SK-N-SH (cell line): ENCODE measurements at regions not wholly inside any gene's neighbourhood (a gene's known extent, or its start where the extent isn't known, plus 50 kb on each side); places are given as distances from the start of the nearest gene placed in this dataset.

Experiments used
- CTCF ChIA-PET: fragments of 300-600, 350-600 bp; formaldehyde crosslinking; extraction: SDS; loops from one replicate; lab custom pipeline; 2021; lab: Yijun Ruan, JAX
- POLR2A ChIA-PET: fragments of 350-600 bp; sonication (Branson Sonifier 250); formaldehyde crosslinking; extraction: SDS; loops from one replicate; lab custom pipeline; 2020; ENCODE audit warnings: antibody characterized with exemption, inconsistent platforms; lab: Yijun Ruan, JAX
- DNase-seq: peaks from one replicate; pipeline ENCODE4 v3.0.0; 2012
- H2AFZ ChIP-seq: fragments of 200-600 bp; sonication (generic); 2 replicates; pipeline ENCODE4 v1.8.1; 2016; ENCODE audit warnings: antibody characterized with exemption, mild to moderate bottlenecking, low read depth
- H3F3A ChIP-seq: fragments of 200-600 bp; sonication (generic); replicated peaks from 2 replicates; pipeline ENCODE3; 2016; ENCODE audit warnings: antibody characterized with exemption, mild to moderate bottlenecking; ENCODE audit not compliant: insufficient read depth
- H3K27ac ChIP-seq, 2 experiments: fragments of 200-500 bp in 1 of 2; fragments of 200-600 bp in 1 of 2; sonication (Bioruptor generic) in 1 of 2; sonication (generic), shearing (Covaris generic) in 1 of 2; 2 replicates each; pipeline versions ENCODE4 v1.5.1 to v1.6.1; 2014 to 2016; ENCODE audit warnings: low read depth in 2 of 2, inconsistent platforms in 1 of 2, low read length in 1 of 2, mild to moderate bottlenecking in 1 of 2, mixed read lengths in 1 of 2
- H3K27me3 ChIP-seq: fragments of 200-600 bp; sonication (generic), shearing (Covaris generic); 2 replicates; pipeline ENCODE4 v1.6.1; 2016; ENCODE audit warnings: mixed run types; ENCODE audit not compliant: insufficient read depth
- H3K36me3 ChIP-seq, 2 experiments: fragments of 200-500 bp in 1 of 2; fragments of 200-600 bp in 1 of 2; sonication (Bioruptor generic) in 1 of 2; sonication (generic) in 1 of 2; replicated peaks in 1 of 2; 2 replicates each; pipeline versions ENCODE3 to v1.5.1; 2014 to 2016; ENCODE audit warnings: low read length in 1 of 2, mild to moderate bottlenecking in 1 of 2; ENCODE audit not compliant: insufficient read depth in 2 of 2, control insufficient read depth in 1 of 2
- H3K4me1 ChIP-seq, 2 experiments: fragments of 200-500 bp in 1 of 2; fragments of 200-600 bp in 1 of 2; sonication (Bioruptor generic) in 1 of 2; sonication (generic), shearing (Covaris generic) in 1 of 2; 2 replicates each; pipeline versions ENCODE4 v1.5.1 to v1.6.1; 2014 to 2016; ENCODE audit warnings: low read depth in 1 of 2, low read length in 1 of 2, mixed run types in 1 of 2; ENCODE audit not compliant: insufficient read depth in 2 of 2, control insufficient read depth in 1 of 2
- H3K4me2 ChIP-seq: fragments of 200-600 bp; sonication (generic), shearing (Covaris generic); 2 replicates; pipeline ENCODE4 v1.6.1; 2017; ENCODE audit warnings: mixed run types
- H3K4me3 ChIP-seq, 2 experiments: fragments of 200-500 bp in 1 of 2; fragments of 200-600 bp in 1 of 2; sonication (Bioruptor generic) in 1 of 2; sonication (generic), shearing (Covaris generic) in 1 of 2; 2 replicates each; pipeline versions ENCODE4 v1.5.1 to v1.8.1; 2014 to 2016; ENCODE audit warnings: low read depth in 2 of 2, inconsistent platforms in 1 of 2, low read length in 1 of 2, mild to moderate bottlenecking in 1 of 2, mixed read lengths in 1 of 2, moderate library complexity in 1 of 2
- H3K79me2 ChIP-seq: fragments of 200-600 bp; sonication (generic); 2 replicates; pipeline ENCODE4 v1.8.1; 2017; ENCODE audit warnings: mild to moderate bottlenecking; ENCODE audit not compliant: insufficient read depth
- H3K9ac ChIP-seq: fragments of 200-600 bp; sonication (generic); 2 replicates; pipeline ENCODE4 v1.6.1; 2017; ENCODE audit warnings: mixed run types
- H3K9me2 ChIP-seq: fragments of 200-600 bp; sonication (generic); 2 replicates; pipeline ENCODE4 v1.6.1; 2017; ENCODE audit warnings: mixed run types
- H3K9me3 ChIP-seq: fragments of 200-600 bp; sonication (generic); 2 replicates; pipeline ENCODE4 v1.6.1; 2017; ENCODE audit warnings: mixed run types, mild to moderate bottlenecking, moderate library complexity
- H4K20me1 ChIP-seq: fragments of 200-600 bp; sonication (generic); 2 replicates; pipeline ENCODE4 v1.6.1; 2017; ENCODE audit warnings: mild to moderate bottlenecking, mixed run types; ENCODE audit not compliant: insufficient read depth
- EZH2phosphoT487 ChIP-seq: fragments of 200-600 bp; sonication (generic); IDR thresholded peaks from 2 replicates; pipeline ENCODE4 v1.6.1; 2017; ENCODE audit warnings: low read depth, mixed run types, mild to moderate bottlenecking, antibody characterized with exemption, moderate library complexity, borderline replicate concordance
- FOSL2 ChIP-seq: IDR thresholded peaks from 2 replicates; pipeline ENCODE4 v1.4.0; 2012; ENCODE audit warnings: low read depth, mild to moderate bottlenecking, moderate library complexity, borderline replicate concordance
- FOXM1 ChIP-seq: IDR thresholded peaks from 2 replicates; pipeline ENCODE4 v1.4.0; 2012; ENCODE audit warnings: low read depth, mild to moderate bottlenecking
- GABPA ChIP-seq: IDR thresholded peaks from 2 replicates; pipeline ENCODE4 v1.4.0; 2012; ENCODE audit warnings: low read depth, mild to moderate bottlenecking
- GATA2 ChIP-seq: sonication (generic); formaldehyde crosslinking; IDR thresholded peaks from 2 replicates; pipeline ENCODE4 v1.5.0; 2020; ENCODE audit warnings: mild to moderate bottlenecking, missing genetic modification reagents
- IRF3 ChIP-seq: fragments of 150-350 bp; IDR thresholded peaks from 2 replicates; pipeline ENCODE4 v1.6.1; 2016; ENCODE audit warnings: mild to moderate bottlenecking, low read depth, low read length
- NFIC ChIP-seq: IDR thresholded peaks from 2 replicates; pipeline ENCODE4 v1.4.0; 2012; ENCODE audit warnings: borderline replicate concordance
- RAD21 ChIP-seq: IDR thresholded peaks from 2 replicates; pipeline ENCODE4 v1.6.1; 2012; ENCODE audit warnings: mild to moderate bottlenecking, low read length
- RCOR1 ChIP-seq: fragments of 150-350 bp; IDR thresholded peaks from 2 replicates; pipeline ENCODE4 v1.6.1; 2017; ENCODE audit warnings: antibody characterized with exemption, low read length
- RFX5 ChIP-seq: IDR thresholded peaks from 2 replicates; pipeline ENCODE4 v1.6.1; 2012; ENCODE audit warnings: mild to moderate bottlenecking, improper control_type of control experiment, low read length
- RXRA ChIP-seq: IDR thresholded peaks from 2 replicates; pipeline ENCODE4 v1.4.0; 2012; ENCODE audit warnings: low read depth, mild to moderate bottlenecking, borderline replicate concordance
- TCF12 ChIP-seq: IDR thresholded peaks from 2 replicates; pipeline ENCODE4 v1.4.0; 2012
- USF1 ChIP-seq: IDR thresholded peaks from 2 replicates; pipeline ENCODE4 v1.4.0; 2012; ENCODE audit warnings: low read depth, borderline replicate concordance
- YY1 ChIP-seq: IDR thresholded peaks from 2 replicates; pipeline ENCODE4 v1.4.0; 2012; ENCODE audit warnings: low read depth, mild to moderate bottlenecking
- WGBS: methylation state at CpG from one replicate; pipeline ENCODE4 v1.1.6; 2017; ENCODE audit warnings: low lambda C conversion rate; 5-methylcytosine and 5-hydroxymethylcytosine counted together

GRCh38 chr19:28159065-28159464 is 1053.9 kb downstream of the UQCRFS1 start:
- TF ChIP-seq IRF3 = no peak
- TF ChIP-seq USF1 = no peak
- TF ChIP-seq EZH2phosphoT487 = no peak
- TF ChIP-seq TCF12 = no peak
- TF ChIP-seq FOXM1 = no peak
- no peak for TF ChIP-seq YY1
- TF ChIP-seq RFX5 = no peak
- TF ChIP-seq RCOR1 = no peak
- TF ChIP-seq NFIC = no peak
- TF ChIP-seq GABPA = no peak
- no peak for TF ChIP-seq GATA2 (CRISPR knock-in tag)
- no peak for TF ChIP-seq FOSL2
- Histone ChIP-seq H2AFZ (no peak overlapping the region), H3K9me3 (no peaks in the 10 kb centered on the region), H3K4me2 (no peak overlapping the region), H3K27me3 (no peaks in the 10 kb centered on the region), H3F3A (no peaks in the 10 kb centered on the region), H4K20me1 (no peaks in the 10 kb centered on the region), H3K9ac (no peak overlapping the region), H3K79me2 (no peaks in the 10 kb centered on the region), H3K36me3 (no peaks in the 10 kb centered on the region), H3K27ac (no peak overlapping the region), H3K4me3 (no peak overlapping the region), H3K4me1 (no peaks in the 10 kb centered on the region), H3K9me2 (no peaks in the 10 kb centered on the region)
- ChIA-PET CTCF (interaction anchor here (1.4 kb wide), 1 partner anchor 10 kb away, joined by 3 read pairs; no protein-coding TSS in a partner anchor), POLR2A (no interaction called here)
- DNase-seq = no peak

- Histone ChIP-seq H3K9me2 (no peaks in the 10 kb centered on the region), H3K36me3 (no peaks in the 10 kb centered on the region), H3K27ac (no peak overlapping the region), H4K20me1 (no peaks in the 10 kb centered on the region), H3K4me1 (no peaks in the 10 kb centered on the region), H3K9me3 (no peaks in the 10 kb centered on the region), H3K4me2 (no peak overlapping the region), H3F3A (no peaks in the 10 kb centered on the region), H3K9ac (no peak overlapping the region), H3K79me2 (no peaks in the 10 kb centered on the region), H3K4me3 (no peak overlapping the region), H3K27me3 (0 out of 2 replicates have a peak, but pooled peaks cover 9% of the 10 kb centered on the region), H2AFZ (no peak overlapping the region)
- no peak for TF ChIP-seq USF1
- TF ChIP-seq GATA2 (CRISPR knock-in tag) = no peak
- TF ChIP-seq RXRA = no peak
- TF ChIP-seq RAD21 = no peak
- ChIA-PET CTCF (no interaction called here), POLR2A (no interaction called here)
- DNase-seq = no peak
- WGBS = 11% methylated on average over 1 of the region's 1 CpG
These were observed 1057.7 kb downstream of the UQCRFS1 start for GRCh38 chr19:28155265-28155664.
